Uterus (tissue), 2 donors: ENCODE measurements at regions not wholly inside any gene's neighbourhood (a gene's known extent, or its start where the extent isn't known, plus 50 kb on each side); places are given as distances from the start of the nearest gene placed in this dataset.

Source experiments
- CTCF ChIP-seq, 4 experiments: fragments of 200-600 bp in 2 of 4; fragments of 450-650 bp in 2 of 4; sonication (generic) in 2 of 4; IDR thresholded peaks; one replicate each; pipeline ENCODE4 v1.5.1; 2016 to 2019; ENCODE audit warnings: antibody characterized with exemption in 4 of 4, mild to moderate bottlenecking in 2 of 4, moderate library complexity in 1 of 4
- POLR2A ChIP-seq, 2 donors: fragments of 450-650 bp; IDR thresholded peaks; one replicate each; pipeline ENCODE4 v1.6.1; 2016; ENCODE audit warnings: antibody characterized with exemption in 2 of 2, mild to moderate bottlenecking in 1 of 2, moderate library complexity in 1 of 2

GRCh38 chr4:8730159-8730558 is 137.6 kb downstream of the CPZ start:
- no peak for TF ChIP-seq CTCF (IDR thresholded peaks at IDR 0.05)
- TF ChIP-seq POLR2A (IDR thresholded peaks at IDR 0.05) = no peak
